Endothelial cell of umbilical vein (primary cell): ENCODE measurements at regions not wholly inside any gene's neighbourhood (a gene's known extent, or its start where the extent isn't known, plus 50 kb on each side); places are given as distances from the start of the nearest gene placed in this dataset.

Experiments used
- BruUV-seq: library from RNA; stranded (reverse); fragments of 400-500 nt; replicated peaks from 2 replicates; lab custom pipeline; 2021; lab: Mats Ljungman, UMichigan
- CTCF ChIA-PET: fragments of 300-600, 350-600 bp; sonication (Branson Sonifier 250); formaldehyde crosslinking; loops from one replicate; lab custom pipeline; 2021; ENCODE audit warnings: antibody characterized with exemption, inconsistent platforms; lab: Charles Lee
- POLR2A ChIA-PET: fragments of 300-600, 350-600 bp; sonication (Branson Sonifier 250); formaldehyde crosslinking; loops from one replicate; lab custom pipeline; 2021; ENCODE audit warnings: antibody characterized with exemption, inconsistent platforms; lab: Charles Lee
- DNase-seq: peaks from one replicate; pipeline ENCODE4 v3.0.0-alpha.2; 2011; ENCODE audit warnings: low read depth, low spot score
- FAIRE-seq: peaks from 2 replicates; lab custom pipeline; 2011; peaks lifted over from hg19 to GRCh38; lab: Jason Lieb, UNC
- H2AFZ ChIP-seq: 2 replicates; pipeline ENCODE4 v1.6.0; 2012; ENCODE audit warnings: low read depth, low read length, control low read depth, inconsistent platforms
- H3K27ac ChIP-seq: 2 replicates; pipeline ENCODE4 v1.5.1; 2011; ENCODE audit warnings: low read depth, mild to moderate bottlenecking, control low read depth, low read length, moderate library complexity; ENCODE audit not compliant: insufficient read depth
- H3K27me3 ChIP-seq, 2 experiments: 2 replicates each; pipeline versions ENCODE4 v1.6.0 to v1.6.1; 2011; ENCODE audit warnings: low read length in 2 of 2, mixed read lengths in 1 of 2; ENCODE audit not compliant: control insufficient read depth in 2 of 2, insufficient read depth in 2 of 2
- H3K36me3 ChIP-seq, 2 experiments: 2 replicates in 1 of 2; 3 replicates in 1 of 2; pipeline ENCODE4 v1.5.1; 2011; ENCODE audit warnings: low read length in 2 of 2, mild to moderate bottlenecking in 1 of 2, moderate library complexity in 1 of 2; ENCODE audit not compliant: control insufficient read depth in 2 of 2, insufficient read depth in 2 of 2; ENCODE audit errors: extremely low read depth in 1 of 2
- H3K4me1 ChIP-seq: 3 replicates; pipeline ENCODE4 v1.5.1; 2011; ENCODE audit warnings: mild to moderate bottlenecking, low read length; ENCODE audit not compliant: control insufficient read depth, insufficient read depth; ENCODE audit errors: extremely low read depth
- H3K4me2 ChIP-seq: 2 replicates; pipeline ENCODE4 v1.6.1; 2011; ENCODE audit warnings: low read length, control low read depth, mixed read lengths; ENCODE audit not compliant: insufficient read depth
- H3K4me3 ChIP-seq, 3 experiments: fragments of 200-600 bp in 1 of 3; sonication (generic), shearing (Covaris generic) in 1 of 3; replicated peaks in 1 of 3; 2 replicates each; pipeline ENCODE4 v1.5.1; 2011 to 2016; ENCODE audit warnings: control low read depth in 3 of 3, low read length in 3 of 3, mild to moderate bottlenecking in 2 of 3, inconsistent platforms in 1 of 3, low read depth in 1 of 3, moderate library complexity in 1 of 3; ENCODE audit not compliant: insufficient read depth in 1 of 3
- H3K79me2 ChIP-seq: 2 replicates; pipeline ENCODE4 v1.6.0; 2012; ENCODE audit warnings: low read length, inconsistent platforms; ENCODE audit not compliant: control insufficient read depth, insufficient read depth
- H3K9ac ChIP-seq: replicated peaks from 2 replicates; pipeline ENCODE3; 2011; ENCODE audit warnings: low read length, control low read depth; ENCODE audit not compliant: insufficient read depth; ENCODE audit errors: extremely low read depth
- H3K9me1 ChIP-seq: replicated peaks from 3 replicates; pipeline ENCODE4 v1.6.0; 2011; ENCODE audit warnings: mild to moderate bottlenecking, low read length; ENCODE audit not compliant: control insufficient read depth, insufficient read depth; ENCODE audit errors: extremely low read depth
- H3K9me3 ChIP-seq: replicated peaks from 2 replicates; pipeline ENCODE4 v1.5.1; 2012; ENCODE audit warnings: low read length, inconsistent platforms; ENCODE audit not compliant: control insufficient read depth, insufficient read depth
- H4K20me1 ChIP-seq: replicated peaks from 2 replicates; pipeline ENCODE3; 2011; ENCODE audit warnings: mild to moderate bottlenecking, low read length; ENCODE audit not compliant: control insufficient read depth, insufficient read depth; ENCODE audit errors: extremely low read depth
- EZH2 ChIP-seq: IDR thresholded peaks from 2 replicates; pipeline ENCODE4 v1.6.1; 2012; ENCODE audit warnings: borderline replicate concordance, low read depth, mild to moderate bottlenecking, moderate library complexity, low read length, inconsistent platforms; ENCODE audit not compliant: severe bottlenecking
- FOS ChIP-seq: IDR thresholded peaks from 2 replicates; pipeline ENCODE4 v1.6.1; 2011; ENCODE audit warnings: mild to moderate bottlenecking, low read length, moderate library complexity, borderline replicate concordance; ENCODE audit not compliant: insufficient read depth
- GATA2 ChIP-seq: IDR thresholded peaks from 2 replicates; pipeline ENCODE4 v1.7.0; 2011; ENCODE audit warnings: low read depth, mild to moderate bottlenecking, moderate library complexity, mixed read lengths, low read length; ENCODE audit not compliant: insufficient read length, insufficient read depth
- JUN ChIP-seq: IDR thresholded peaks from 2 replicates; pipeline ENCODE4 v1.6.1; 2011; ENCODE audit warnings: borderline replicate concordance, low read depth; ENCODE audit not compliant: insufficient read length, insufficient read depth
- MYC ChIP-seq: IDR thresholded peaks from one replicate; pipeline ENCODE4 v1.6.1; 2011; ENCODE audit warnings: mild to moderate bottlenecking, low read depth, low read length
- POLR2A ChIP-seq: IDR thresholded peaks from 2 replicates; pipeline ENCODE4 v1.6.1; 2012; ENCODE audit warnings: low read depth, mild to moderate bottlenecking, control low read depth, low read length
- POLR2AphosphoS5 ChIP-seq: IDR thresholded peaks from 2 replicates; pipeline ENCODE4 v1.6.1; 2012; ENCODE audit warnings: low read depth, mild to moderate bottlenecking, control low read depth, low read length, moderate library complexity; ENCODE audit not compliant: insufficient read depth
- dilution Hi-C: fragments of 300-500 bp; cut with MboI; formaldehyde crosslinking; loops from one replicate; pipeline ENCODE4 v1.15.0; 2019; ENCODE audit warnings: low sequenced_read_pairs; ENCODE audit not compliant: extremely low pct_ligation_motif_present
- intact Hi-C: fragments of 100-400 bp; cut with micrococcal nuclease; formaldehyde crosslinking; loops from one replicate; pipeline ENCODE4 v1.10.0; 2022
- TF ChIP-seq, protein P1 (sequence below): IDR thresholded peaks from 2 replicates; pipeline ENCODE4 v1.6.1; 2011; ENCODE audit not compliant: insufficient read depth, insufficient read length
- TF ChIP-seq, protein P2 (sequence below), 2 donors: IDR thresholded peaks; 1 replicate in 1 of 2; 2 replicates in 1 of 2; pipeline ENCODE4 v1.5.1; 2011; ENCODE audit warnings: low read length in 2 of 2, mild to moderate bottlenecking in 2 of 2, moderate library complexity in 2 of 2, control low read depth in 1 of 2, inconsistent platforms in 1 of 2, low read depth in 1 of 2; ENCODE audit not compliant: insufficient read depth in 1 of 2; ENCODE audit errors: extremely low read depth in 1 of 2

DNA sequence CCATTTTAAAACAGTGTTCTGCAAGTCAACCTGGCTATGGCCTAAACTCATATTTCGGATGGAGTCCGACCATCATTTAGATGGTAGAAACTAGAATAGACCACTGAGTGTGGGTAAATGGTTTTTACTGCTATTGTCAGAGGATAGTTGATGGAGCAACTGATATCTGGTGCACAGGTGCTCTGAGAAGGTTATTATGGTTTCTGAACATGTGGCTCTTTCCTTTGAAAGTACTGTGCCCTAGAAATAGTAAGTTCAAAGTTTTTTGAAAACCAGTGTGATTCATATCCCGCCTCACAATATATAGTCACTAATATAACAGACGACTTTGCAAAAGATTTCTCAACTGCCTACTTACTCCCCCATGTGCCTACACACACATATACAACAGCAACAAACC, 64.4 kb upstream of the BTG1 start:
- Histone ChIP-seq H3K4me3 (no peak overlapping the region), H3K27ac (no peak overlapping the region), H3K9me3 (no peaks in the 10 kb centered on the region), H3K79me2 (no peaks in the 10 kb centered on the region), H3K9ac (no peak overlapping the region), H3K4me2 (no peak overlapping the region), H3K9me1 (no peaks in the 10 kb centered on the region), H3K4me1 (peaks cover 13% of the 10 kb centered on the region), H2AFZ (no peak overlapping the region), H4K20me1 (no peaks in the 10 kb centered on the region), H3K36me3 (no peaks in the 10 kb centered on the region), H3K27me3 (no peaks in the 10 kb centered on the region)
- intact Hi-C loops = no loop called here
- FAIRE-seq = no peak
- DNase-seq = no peak
- CTCF ChIA-PET = interaction anchor here (1.4 kb wide), 1 partner anchor 13 kb away, joined by 4 read pairs; no protein-coding TSS in a partner anchor
- TF ChIP-seq EZH2 = no peak
- TF ChIP-seq FOS = no peak
- TF ChIP-seq, protein P1, sequence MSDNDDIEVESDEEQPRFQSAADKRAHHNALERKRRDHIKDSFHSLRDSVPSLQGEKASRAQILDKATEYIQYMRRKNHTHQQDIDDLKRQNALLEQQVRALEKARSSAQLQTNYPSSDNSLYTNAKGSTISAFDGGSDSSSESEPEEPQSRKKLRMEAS = no peak
- no peak for TF ChIP-seq GATA2
- no peak for TF ChIP-seq POLR2A
- TF ChIP-seq MYC = no peak
- TF ChIP-seq, protein P2, sequence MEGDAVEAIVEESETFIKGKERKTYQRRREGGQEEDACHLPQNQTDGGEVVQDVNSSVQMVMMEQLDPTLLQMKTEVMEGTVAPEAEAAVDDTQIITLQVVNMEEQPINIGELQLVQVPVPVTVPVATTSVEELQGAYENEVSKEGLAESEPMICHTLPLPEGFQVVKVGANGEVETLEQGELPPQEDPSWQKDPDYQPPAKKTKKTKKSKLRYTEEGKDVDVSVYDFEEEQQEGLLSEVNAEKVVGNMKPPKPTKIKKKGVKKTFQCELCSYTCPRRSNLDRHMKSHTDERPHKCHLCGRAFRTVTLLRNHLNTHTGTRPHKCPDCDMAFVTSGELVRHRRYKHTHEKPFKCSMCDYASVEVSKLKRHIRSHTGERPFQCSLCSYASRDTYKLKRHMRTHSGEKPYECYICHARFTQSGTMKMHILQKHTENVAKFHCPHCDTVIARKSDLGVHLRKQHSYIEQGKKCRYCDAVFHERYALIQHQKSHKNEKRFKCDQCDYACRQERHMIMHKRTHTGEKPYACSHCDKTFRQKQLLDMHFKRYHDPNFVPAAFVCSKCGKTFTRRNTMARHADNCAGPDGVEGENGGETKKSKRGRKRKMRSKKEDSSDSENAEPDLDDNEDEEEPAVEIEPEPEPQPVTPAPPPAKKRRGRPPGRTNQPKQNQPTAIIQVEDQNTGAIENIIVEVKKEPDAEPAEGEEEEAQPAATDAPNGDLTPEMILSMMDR (IDR thresholded peaks at IDR 0.05; ENCODE audit: extremely low read depth in 1 of 2, insufficient read depth in 1 of 2, low read depth in 1 of 2, low read length in 2 of 2) = no peak
- TF ChIP-seq POLR2AphosphoS5 = no peak
- TF ChIP-seq JUN = no peak
- POLR2A ChIA-PET = interaction anchor here (1.2 kb wide), 1 partner anchor 65 kb away, joined by 5 read pairs; the partner anchor contains the start of gene BTG1
- dilution Hi-C loops = no loop called here
- BruUV-seq = no TSS peak
